WTC11 (cell line): ENCODE measurements at regions not wholly inside any gene's neighbourhood (a gene's known extent, or its start where the extent isn't known, plus 50 kb on each side); places are given as distances from the start of the nearest gene placed in this dataset.

Source experiments
- ATAC-seq: fragments of 200-7000 bp; cut with Tn5 transposase; 2 replicates; pipeline ENCODE4 v1.10.0; 2021; ENCODE audit warnings: mild to moderate bottlenecking, moderate library complexity
- CTCF ChIA-PET: fragments of 300-600 bp; sonication (Branson Sonifier 250); formaldehyde crosslinking; loops from one replicate; lab custom pipeline; 2021; ENCODE audit warnings: antibody characterized with exemption; lab: Charles Lee
- POLR2A ChIA-PET: fragments of 350-600 bp; sonication (Branson Sonifier 250); formaldehyde crosslinking; loops from one replicate; lab custom pipeline; 2021; ENCODE audit warnings: antibody characterized with exemption; lab: Charles Lee
- DNase-seq: peaks from one replicate; pipeline ENCODE4 v3.0.0; 2021; ENCODE audit warnings: low spot score
- H3K27ac Mint-ChIP-seq: 2 replicates; pipeline ENCODE4 v1.8.0; 2021; ENCODE audit warnings: mixed read lengths
- H3K27me3 Mint-ChIP-seq: 2 replicates; pipeline ENCODE4 v1.8.0; 2021; ENCODE audit warnings: low read depth, mild to moderate bottlenecking, moderate library complexity, mixed read lengths
- H3K36me3 Mint-ChIP-seq: 2 replicates; pipeline ENCODE4 v1.8.0; 2021; ENCODE audit warnings: mixed read lengths
- H3K4me1 Mint-ChIP-seq: 2 replicates; pipeline ENCODE4 v1.8.0; 2022; ENCODE audit warnings: mixed read lengths
- H3K4me3 Mint-ChIP-seq: 2 replicates; pipeline ENCODE4 v1.8.0; 2021; ENCODE audit warnings: mild to moderate bottlenecking, moderate library complexity, mixed read lengths
- H3K9me3 Mint-ChIP-seq: 2 replicates; pipeline ENCODE4 v1.8.0; 2021; ENCODE audit warnings: mixed read lengths
- EMX1 ChIP-seq: fragments of 250-450 bp; sonication (Bioruptor Pico); IDR thresholded peaks from 2 replicates; pipeline ENCODE4 v1.8.0; 2021; ENCODE audit warnings: mild to moderate bottlenecking
- FOXP1 ChIP-seq: sonication (generic); formaldehyde crosslinking; IDR thresholded peaks from 2 replicates; pipeline ENCODE4 v1.8.0; 2022; ENCODE audit warnings: missing genetic modification reagents, mild to moderate bottlenecking, moderate library complexity, borderline replicate concordance
- GABPB1 ChIP-seq: sonication (generic); formaldehyde crosslinking; IDR thresholded peaks from 2 replicates; pipeline ENCODE4 v1.8.1; 2023; ENCODE audit warnings: mild to moderate bottlenecking, missing genetic modification reagents
- SMAD4 ChIP-seq: sonication (generic); formaldehyde crosslinking; IDR thresholded peaks from 2 replicates; pipeline ENCODE4 v1.8.0; 2022; ENCODE audit warnings: mild to moderate bottlenecking, missing genetic modification reagents
- SOX15 ChIP-seq: fragments of 250-450 bp; sonication (Bioruptor Pico); IDR thresholded peaks from 2 replicates; pipeline ENCODE4 v1.9.0; 2021; ENCODE audit warnings: mild to moderate bottlenecking
- TEAD1 ChIP-seq: sonication (generic); formaldehyde crosslinking; IDR thresholded peaks from 2 replicates; pipeline ENCODE4 v1.8.0; 2022; ENCODE audit warnings: mild to moderate bottlenecking, missing genetic modification reagents
- ZNF219 ChIP-seq: sonication (generic); formaldehyde crosslinking; IDR thresholded peaks from 2 replicates; pipeline ENCODE4 v1.8.0; 2023; ENCODE audit warnings: missing genetic modification reagents, mild to moderate bottlenecking, borderline replicate concordance
- ZNF232 ChIP-seq: sonication (generic); formaldehyde crosslinking; IDR thresholded peaks from 2 replicates; pipeline ENCODE4 v1.8.0; 2022; ENCODE audit warnings: mild to moderate bottlenecking, missing genetic modification reagents
- ZNF317 ChIP-seq: sonication (generic); formaldehyde crosslinking; IDR thresholded peaks from 2 replicates; pipeline ENCODE4 v1.8.1; 2023; ENCODE audit warnings: low read depth, mild to moderate bottlenecking, moderate library complexity, missing genetic modification reagents, borderline replicate concordance
- ZNF396 ChIP-seq: fragments of 250-450 bp; sonication (Bioruptor Pico); IDR thresholded peaks from 2 replicates; pipeline ENCODE4 v1.8.0; 2021; ENCODE audit warnings: mild to moderate bottlenecking, moderate library complexity, borderline replicate concordance
- ZNF416 ChIP-seq: fragments of 250-450 bp; sonication (Bioruptor Pico); IDR thresholded peaks from 2 replicates; pipeline ENCODE4 v1.9.0; 2021; ENCODE audit warnings: mild to moderate bottlenecking, inconsistent platforms
- TF ChIP-seq, protein P1 (sequence below): sonication (generic); formaldehyde crosslinking; IDR thresholded peaks from 2 replicates; pipeline ENCODE4 v1.8.1; 2023; ENCODE audit warnings: mild to moderate bottlenecking, missing genetic modification reagents, moderate library complexity
- TF ChIP-seq, protein P2 (sequence below): sonication (generic); formaldehyde crosslinking; IDR thresholded peaks from 2 replicates; pipeline ENCODE4 v1.8.1; 2022; ENCODE audit warnings: low read depth, mild to moderate bottlenecking, moderate library complexity, missing genetic modification reagents, borderline replicate concordance
- TF ChIP-seq, protein P3 (sequence below): sonication (generic); formaldehyde crosslinking; IDR thresholded peaks from 2 replicates; pipeline ENCODE4 v1.8.0; 2022; ENCODE audit warnings: mild to moderate bottlenecking, missing genetic modification reagents
- TF ChIP-seq, protein P4 (sequence below): fragments of 250-450 bp; sonication (Bioruptor Pico); conservative IDR thresholded peaks from 2 replicates; pipeline ENCODE4 v1.9.0; 2021; ENCODE audit warnings: mild to moderate bottlenecking
- TF ChIP-seq, protein P5 (sequence below): sonication (generic); formaldehyde crosslinking; IDR thresholded peaks from 2 replicates; pipeline ENCODE4 v1.8.1; 2023; ENCODE audit warnings: mild to moderate bottlenecking, missing genetic modification reagents
- TF ChIP-seq, protein P6 (sequence below): fragments of 200-600 bp; IDR thresholded peaks from 2 replicates; pipeline ENCODE4 v1.8.0; 2022; ENCODE audit warnings: antibody characterized with exemption

DNA sequence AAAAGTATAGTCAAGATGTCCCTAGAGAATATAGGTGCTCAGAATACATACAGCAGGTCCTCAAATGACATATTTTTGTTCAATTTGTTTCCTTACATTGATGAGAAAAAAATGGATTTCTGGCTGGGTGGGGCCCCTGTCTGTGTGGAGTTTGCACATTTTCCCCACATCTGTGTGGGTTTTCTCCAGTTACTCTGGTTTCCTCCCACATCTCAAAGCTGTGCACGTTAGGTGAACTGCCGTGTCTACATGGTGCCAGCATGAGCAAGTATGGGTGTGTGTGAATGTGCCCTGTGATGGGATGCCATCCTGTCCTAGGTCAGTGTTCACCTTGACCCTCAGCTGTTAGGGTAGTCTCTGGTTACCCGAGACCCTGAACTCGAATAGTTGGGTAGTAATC, 289.1 kb downstream of the GRIN2B start:
- TF ChIP-seq, protein P1, sequence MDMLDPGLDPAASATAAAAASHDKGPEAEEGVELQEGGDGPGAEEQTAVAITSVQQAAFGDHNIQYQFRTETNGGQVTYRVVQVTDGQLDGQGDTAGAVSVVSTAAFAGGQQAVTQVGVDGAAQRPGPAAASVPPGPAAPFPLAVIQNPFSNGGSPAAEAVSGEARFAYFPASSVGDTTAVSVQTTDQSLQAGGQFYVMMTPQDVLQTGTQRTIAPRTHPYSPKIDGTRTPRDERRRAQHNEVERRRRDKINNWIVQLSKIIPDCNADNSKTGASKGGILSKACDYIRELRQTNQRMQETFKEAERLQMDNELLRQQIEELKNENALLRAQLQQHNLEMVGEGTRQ = no peak
- TF ChIP-seq SMAD4 (CRISPR knock-in tag) (no peak), ZNF232 (CRISPR knock-in tag) (no peak), ZNF317 (CRISPR knock-in tag) (no peak), ZNF396 (no peak), EMX1 (CRISPR knock-in tag) (no peak), GABPB1 (CRISPR knock-in tag) (no peak), FOXP1 (CRISPR knock-in tag) (no peak), TEAD1 (CRISPR knock-in tag) (no peak), ZNF416 (no peak), SOX15 (CRISPR knock-in tag) (no peak), ZNF219 (CRISPR knock-in tag) (no peak)
- TF ChIP-seq, protein P2, sequence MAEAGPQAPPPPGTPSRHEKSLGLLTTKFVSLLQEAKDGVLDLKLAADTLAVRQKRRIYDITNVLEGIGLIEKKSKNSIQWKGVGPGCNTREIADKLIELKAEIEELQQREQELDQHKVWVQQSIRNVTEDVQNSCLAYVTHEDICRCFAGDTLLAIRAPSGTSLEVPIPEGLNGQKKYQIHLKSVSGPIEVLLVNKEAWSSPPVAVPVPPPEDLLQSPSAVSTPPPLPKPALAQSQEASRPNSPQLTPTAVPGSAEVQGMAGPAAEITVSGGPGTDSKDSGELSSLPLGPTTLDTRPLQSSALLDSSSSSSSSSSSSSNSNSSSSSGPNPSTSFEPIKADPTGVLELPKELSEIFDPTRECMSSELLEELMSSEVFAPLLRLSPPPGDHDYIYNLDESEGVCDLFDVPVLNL (CRISPR knock-in tag) = no peak
- TF ChIP-seq, protein P3, sequence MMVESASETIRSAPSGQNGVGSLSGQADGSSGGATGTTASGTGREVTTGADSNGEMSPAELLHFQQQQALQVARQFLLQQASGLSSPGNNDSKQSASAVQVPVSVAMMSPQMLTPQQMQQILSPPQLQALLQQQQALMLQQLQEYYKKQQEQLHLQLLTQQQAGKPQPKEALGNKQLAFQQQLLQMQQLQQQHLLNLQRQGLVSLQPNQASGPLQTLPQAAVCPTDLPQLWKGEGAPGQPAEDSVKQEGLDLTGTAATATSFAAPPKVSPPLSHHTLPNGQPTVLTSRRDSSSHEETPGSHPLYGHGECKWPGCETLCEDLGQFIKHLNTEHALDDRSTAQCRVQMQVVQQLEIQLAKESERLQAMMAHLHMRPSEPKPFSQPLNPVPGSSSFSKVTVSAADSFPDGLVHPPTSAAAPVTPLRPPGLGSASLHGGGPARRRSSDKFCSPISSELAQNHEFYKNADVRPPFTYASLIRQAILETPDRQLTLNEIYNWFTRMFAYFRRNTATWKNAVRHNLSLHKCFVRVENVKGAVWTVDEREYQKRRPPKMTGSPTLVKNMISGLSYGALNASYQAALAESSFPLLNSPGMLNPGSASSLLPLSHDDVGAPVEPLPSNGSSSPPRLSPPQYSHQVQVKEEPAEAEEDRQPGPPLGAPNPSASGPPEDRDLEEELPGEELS (CRISPR knock-in tag) = no peak
- TF ChIP-seq, protein P4, sequence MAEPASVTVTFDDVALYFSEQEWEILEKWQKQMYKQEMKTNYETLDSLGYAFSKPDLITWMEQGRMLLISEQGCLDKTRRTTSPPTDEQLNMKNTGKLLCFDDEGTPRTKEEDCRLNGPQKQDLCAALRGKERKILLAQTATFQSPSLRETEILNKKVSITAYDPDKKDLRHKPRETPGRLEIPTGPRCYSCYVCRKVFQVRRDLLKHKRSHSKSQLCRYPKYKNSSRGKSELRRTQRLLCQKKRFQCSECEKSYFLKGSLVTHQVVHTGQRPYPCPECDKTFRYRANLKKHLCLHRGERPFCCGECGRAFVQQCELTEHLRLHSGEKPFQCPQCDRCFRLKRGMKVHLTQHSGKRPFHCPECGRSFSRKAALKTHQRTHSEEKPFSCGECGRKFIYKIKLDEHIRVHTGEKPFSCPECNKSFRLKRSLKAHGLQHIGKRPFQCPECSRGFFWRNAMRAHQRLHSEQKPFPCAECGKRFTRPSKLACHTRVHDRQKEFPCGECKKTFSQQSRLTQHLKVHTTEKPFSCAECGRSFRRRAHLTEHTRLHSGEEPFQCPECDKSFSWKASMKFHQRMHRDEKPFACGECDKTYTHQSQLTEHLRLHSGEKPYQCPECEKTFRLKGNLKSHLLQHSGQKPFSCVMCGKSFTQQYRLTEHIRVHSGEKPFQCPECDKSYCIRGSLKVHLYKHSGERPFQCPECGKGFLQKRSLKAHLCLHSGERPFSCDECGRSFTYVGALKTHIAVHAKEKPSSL = no peak
- TF ChIP-seq, protein P5, sequence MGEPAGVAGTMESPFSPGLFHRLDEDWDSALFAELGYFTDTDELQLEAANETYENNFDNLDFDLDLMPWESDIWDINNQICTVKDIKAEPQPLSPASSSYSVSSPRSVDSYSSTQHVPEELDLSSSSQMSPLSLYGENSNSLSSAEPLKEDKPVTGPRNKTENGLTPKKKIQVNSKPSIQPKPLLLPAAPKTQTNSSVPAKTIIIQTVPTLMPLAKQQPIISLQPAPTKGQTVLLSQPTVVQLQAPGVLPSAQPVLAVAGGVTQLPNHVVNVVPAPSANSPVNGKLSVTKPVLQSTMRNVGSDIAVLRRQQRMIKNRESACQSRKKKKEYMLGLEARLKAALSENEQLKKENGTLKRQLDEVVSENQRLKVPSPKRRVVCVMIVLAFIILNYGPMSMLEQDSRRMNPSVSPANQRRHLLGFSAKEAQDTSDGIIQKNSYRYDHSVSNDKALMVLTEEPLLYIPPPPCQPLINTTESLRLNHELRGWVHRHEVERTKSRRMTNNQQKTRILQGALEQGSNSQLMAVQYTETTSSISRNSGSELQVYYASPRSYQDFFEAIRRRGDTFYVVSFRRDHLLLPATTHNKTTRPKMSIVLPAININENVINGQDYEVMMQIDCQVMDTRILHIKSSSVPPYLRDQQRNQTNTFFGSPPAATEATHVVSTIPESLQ (CRISPR knock-in tag) = no peak
- TF ChIP-seq, protein P6, sequence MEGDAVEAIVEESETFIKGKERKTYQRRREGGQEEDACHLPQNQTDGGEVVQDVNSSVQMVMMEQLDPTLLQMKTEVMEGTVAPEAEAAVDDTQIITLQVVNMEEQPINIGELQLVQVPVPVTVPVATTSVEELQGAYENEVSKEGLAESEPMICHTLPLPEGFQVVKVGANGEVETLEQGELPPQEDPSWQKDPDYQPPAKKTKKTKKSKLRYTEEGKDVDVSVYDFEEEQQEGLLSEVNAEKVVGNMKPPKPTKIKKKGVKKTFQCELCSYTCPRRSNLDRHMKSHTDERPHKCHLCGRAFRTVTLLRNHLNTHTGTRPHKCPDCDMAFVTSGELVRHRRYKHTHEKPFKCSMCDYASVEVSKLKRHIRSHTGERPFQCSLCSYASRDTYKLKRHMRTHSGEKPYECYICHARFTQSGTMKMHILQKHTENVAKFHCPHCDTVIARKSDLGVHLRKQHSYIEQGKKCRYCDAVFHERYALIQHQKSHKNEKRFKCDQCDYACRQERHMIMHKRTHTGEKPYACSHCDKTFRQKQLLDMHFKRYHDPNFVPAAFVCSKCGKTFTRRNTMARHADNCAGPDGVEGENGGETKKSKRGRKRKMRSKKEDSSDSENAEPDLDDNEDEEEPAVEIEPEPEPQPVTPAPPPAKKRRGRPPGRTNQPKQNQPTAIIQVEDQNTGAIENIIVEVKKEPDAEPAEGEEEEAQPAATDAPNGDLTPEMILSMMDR = no peak
- TF ChIP-seq, all 79 proteins: peak for 0
- CTCF ChIA-PET = interaction anchor here (0.7 kb wide), 1 partner anchor 379 kb away, joined by 3 read pairs; no protein-coding TSS in a partner anchor
- ATAC-seq (no peak), DNase-seq (no peak)
- POLR2A ChIA-PET = no interaction called here
- Mint-ChIP-seq H3K36me3 (no peaks in the 10 kb centered on the region), H3K9me3 (peaks cover 4% of the 10 kb centered on the region), H3K4me1 (no peaks in the 10 kb centered on the region), H3K4me3 (no peak overlapping the region), H3K27ac (no peak overlapping the region), H3K27me3 (peaks cover 3% of the 10 kb centered on the region; the same call in 1 of the 2 replicates)
